ENCODE measurements at regions not wholly inside any gene's neighbourhood (a gene's known extent, or its start where the extent isn't known, plus 50 kb on each side); places are given as distances from the start of the nearest gene placed in this dataset.

DNA sequence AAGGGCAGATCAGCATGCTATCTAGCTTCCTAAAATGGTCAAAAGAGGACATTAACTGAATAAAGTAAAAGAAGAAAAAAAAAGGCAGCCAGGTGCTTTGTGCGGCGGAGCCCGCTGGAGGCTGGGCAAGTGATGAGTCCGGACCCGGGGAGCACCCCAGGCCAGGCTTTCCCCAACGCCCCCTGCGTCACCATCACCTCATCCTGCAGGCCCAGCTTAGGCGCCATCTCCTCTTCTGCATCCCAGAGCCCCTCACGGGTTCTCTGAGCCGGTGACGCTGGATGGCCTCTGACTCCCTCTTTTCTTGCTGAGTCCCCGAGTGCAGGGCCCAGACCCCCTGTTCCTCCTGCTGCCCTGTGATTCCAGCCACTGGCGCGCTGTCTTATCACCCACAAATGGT lies 250.1 kb downstream of the TBXT start:
- TF ChIP-seq, protein P1, sequence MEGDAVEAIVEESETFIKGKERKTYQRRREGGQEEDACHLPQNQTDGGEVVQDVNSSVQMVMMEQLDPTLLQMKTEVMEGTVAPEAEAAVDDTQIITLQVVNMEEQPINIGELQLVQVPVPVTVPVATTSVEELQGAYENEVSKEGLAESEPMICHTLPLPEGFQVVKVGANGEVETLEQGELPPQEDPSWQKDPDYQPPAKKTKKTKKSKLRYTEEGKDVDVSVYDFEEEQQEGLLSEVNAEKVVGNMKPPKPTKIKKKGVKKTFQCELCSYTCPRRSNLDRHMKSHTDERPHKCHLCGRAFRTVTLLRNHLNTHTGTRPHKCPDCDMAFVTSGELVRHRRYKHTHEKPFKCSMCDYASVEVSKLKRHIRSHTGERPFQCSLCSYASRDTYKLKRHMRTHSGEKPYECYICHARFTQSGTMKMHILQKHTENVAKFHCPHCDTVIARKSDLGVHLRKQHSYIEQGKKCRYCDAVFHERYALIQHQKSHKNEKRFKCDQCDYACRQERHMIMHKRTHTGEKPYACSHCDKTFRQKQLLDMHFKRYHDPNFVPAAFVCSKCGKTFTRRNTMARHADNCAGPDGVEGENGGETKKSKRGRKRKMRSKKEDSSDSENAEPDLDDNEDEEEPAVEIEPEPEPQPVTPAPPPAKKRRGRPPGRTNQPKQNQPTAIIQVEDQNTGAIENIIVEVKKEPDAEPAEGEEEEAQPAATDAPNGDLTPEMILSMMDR (tag by site-specific recombination; IDR thresholded peaks at IDR 0.05) = no peak
- TF ChIP-seq SP3 (tag by site-specific recombination; IDR thresholded peaks at IDR 0.05) = no peak
- TF ChIP-seq, protein P2, sequence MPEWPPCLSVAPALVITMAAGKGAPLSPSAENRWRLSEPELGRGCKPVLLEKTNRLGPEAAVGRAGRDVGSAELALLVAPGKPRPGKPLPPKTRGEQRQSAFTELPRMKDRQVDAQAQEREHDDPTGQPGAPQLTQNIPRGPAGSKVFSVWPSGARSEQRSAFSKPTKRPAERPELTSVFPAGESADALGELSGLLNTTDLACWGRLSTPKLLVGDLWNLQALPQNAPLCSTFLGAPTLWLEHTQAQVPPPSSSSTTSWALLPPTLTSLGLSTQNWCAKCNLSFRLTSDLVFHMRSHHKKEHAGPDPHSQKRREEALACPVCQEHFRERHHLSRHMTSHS (tag by site-specific recombination; IDR thresholded peaks at IDR 0.05) = no peak
- no peak for TF ChIP-seq ZNF791 (tag by site-specific recombination; IDR thresholded peaks at IDR 0.05)
- TF ChIP-seq RBAK (tag by site-specific recombination; IDR thresholded peaks at IDR 0.05) = no peak
- TF ChIP-seq, protein P3, sequence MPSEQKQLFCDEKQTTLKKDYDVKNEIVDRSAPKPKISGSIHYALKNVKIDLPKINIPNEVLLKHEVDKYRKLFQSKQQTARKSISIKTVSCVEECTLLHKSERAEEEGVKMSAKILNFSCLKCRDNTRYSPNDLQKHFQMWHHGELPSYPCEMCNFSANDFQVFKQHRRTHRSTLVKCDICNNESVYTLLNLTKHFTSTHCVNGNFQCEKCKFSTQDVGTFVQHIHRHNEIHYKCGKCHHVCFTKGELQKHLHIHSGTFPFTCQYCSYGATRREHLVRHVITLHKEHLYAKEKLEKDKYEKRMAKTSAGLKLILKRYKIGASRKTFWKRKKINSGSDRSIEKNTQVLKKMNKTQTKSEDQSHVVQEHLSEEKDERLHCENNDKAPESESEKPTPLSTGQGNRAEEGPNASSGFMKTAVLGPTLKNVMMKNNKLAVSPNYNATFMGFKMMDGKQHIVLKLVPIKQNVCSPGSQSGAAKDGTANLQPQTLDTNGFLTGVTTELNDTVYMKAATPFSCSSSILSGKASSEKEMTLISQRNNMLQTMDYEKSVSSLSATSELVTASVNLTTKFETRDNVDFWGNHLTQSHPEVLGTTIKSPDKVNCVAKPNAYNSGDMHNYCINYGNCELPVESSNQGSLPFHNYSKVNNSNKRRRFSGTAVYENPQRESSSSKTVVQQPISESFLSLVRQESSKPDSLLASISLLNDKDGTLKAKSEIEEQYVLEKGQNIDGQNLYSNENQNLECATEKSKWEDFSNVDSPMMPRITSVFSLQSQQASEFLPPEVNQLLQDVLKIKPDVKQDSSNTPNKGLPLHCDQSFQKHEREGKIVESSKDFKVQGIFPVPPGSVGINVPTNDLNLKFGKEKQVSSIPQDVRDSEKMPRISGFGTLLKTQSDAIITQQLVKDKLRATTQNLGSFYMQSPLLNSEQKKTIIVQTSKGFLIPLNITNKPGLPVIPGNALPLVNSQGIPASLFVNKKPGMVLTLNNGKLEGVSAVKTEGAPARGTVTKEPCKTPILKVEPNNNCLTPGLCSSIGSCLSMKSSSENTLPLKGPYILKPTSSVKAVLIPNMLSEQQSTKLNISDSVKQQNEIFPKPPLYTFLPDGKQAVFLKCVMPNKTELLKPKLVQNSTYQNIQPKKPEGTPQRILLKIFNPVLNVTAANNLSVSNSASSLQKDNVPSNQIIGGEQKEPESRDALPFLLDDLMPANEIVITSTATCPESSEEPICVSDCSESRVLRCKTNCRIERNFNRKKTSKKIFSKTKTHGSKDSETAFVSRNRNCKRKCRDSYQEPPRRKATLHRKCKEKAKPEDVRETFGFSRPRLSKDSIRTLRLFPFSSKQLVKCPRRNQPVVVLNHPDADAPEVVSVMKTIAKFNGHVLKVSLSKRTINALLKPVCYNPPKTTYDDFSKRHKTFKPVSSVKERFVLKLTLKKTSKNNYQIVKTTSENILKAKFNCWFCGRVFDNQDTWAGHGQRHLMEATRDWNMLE (tag by site-specific recombination; conservative IDR thresholded peaks at IDR 0.05; ENCODE audit: low read depth) = no peak
- no peak for TF ChIP-seq ZNF660 (tag by site-specific recombination; IDR thresholded peaks at IDR 0.05)
- TF ChIP-seq ZNF391 (tag by site-specific recombination; IDR thresholded peaks at IDR 0.05; ENCODE audit: borderline replicate concordance, low read depth) = no peak
- TF ChIP-seq, protein P4, sequence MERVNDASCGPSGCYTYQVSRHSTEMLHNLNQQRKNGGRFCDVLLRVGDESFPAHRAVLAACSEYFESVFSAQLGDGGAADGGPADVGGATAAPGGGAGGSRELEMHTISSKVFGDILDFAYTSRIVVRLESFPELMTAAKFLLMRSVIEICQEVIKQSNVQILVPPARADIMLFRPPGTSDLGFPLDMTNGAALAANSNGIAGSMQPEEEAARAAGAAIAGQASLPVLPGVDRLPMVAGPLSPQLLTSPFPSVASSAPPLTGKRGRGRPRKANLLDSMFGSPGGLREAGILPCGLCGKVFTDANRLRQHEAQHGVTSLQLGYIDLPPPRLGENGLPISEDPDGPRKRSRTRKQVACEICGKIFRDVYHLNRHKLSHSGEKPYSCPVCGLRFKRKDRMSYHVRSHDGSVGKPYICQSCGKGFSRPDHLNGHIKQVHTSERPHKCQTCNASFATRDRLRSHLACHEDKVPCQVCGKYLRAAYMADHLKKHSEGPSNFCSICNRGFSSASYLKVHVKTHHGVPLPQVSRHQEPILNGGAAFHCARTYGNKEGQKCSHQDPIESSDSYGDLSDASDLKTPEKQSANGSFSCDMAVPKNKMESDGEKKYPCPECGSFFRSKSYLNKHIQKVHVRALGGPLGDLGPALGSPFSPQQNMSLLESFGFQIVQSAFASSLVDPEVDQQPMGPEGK (tag by site-specific recombination; IDR thresholded peaks at IDR 0.05) = no peak
- TF ChIP-seq ZFP3 (tag by site-specific recombination; IDR thresholded peaks at IDR 0.05; ENCODE audit: low read depth) = no peak
- TF ChIP-seq, protein P5, sequence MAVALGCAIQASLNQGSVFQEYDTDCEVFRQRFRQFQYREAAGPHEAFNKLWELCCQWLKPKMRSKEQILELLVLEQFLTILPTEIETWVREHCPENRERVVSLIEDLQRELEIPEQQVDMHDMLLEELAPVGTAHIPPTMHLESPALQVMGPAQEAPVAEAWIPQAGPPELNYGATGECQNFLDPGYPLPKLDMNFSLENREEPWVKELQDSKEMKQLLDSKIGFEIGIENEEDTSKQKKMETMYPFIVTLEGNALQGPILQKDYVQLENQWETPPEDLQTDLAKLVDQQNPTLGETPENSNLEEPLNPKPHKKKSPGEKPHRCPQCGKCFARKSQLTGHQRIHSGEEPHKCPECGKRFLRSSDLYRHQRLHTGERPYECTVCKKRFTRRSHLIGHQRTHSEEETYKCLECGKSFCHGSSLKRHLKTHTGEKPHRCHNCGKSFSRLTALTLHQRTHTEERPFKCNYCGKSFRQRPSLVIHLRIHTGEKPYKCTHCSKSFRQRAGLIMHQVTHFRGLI (tag by site-specific recombination; IDR thresholded peaks at IDR 0.05) = no peak
- TF ChIP-seq ZNF785 (tag by site-specific recombination; IDR thresholded peaks at IDR 0.05) = no peak

Data from HEK293 (cell line).